GM12864 (cell line): ENCODE measurements at regions not wholly inside any gene's neighbourhood (a gene's known extent, or its start where the extent isn't known, plus 50 kb on each side); places are given as distances from the start of the nearest gene placed in this dataset.
"Not testable (repeated sequence)": the region's sequence is repeated elsewhere in the genome, so short reads cannot be mapped to it uniquely, and the experiment has no call there.

Experiments used
- DNase-seq: peaks from one replicate; pipeline ENCODE4 v3.0.0-alpha.2; 2011; ENCODE audit warnings: low read depth
- H3K4me3 ChIP-seq: 2 replicates; pipeline ENCODE4 v1.5.1; 2011; ENCODE audit warnings: mild to moderate bottlenecking, low read depth, low read length, control low read depth
- TF ChIP-seq, protein P1 (sequence below): IDR thresholded peaks from 2 replicates; pipeline ENCODE4 v1.5.1; 2011; ENCODE audit warnings: low read depth, mild to moderate bottlenecking, moderate library complexity, low read length, control low read depth, inconsistent platforms; ENCODE audit errors: missing control alignments

GRCh38 chr2:136715146-136715545 is 50.2 kb upstream of the THSD7B start:
- DNase-seq = no peak
- TF ChIP-seq, protein P1, sequence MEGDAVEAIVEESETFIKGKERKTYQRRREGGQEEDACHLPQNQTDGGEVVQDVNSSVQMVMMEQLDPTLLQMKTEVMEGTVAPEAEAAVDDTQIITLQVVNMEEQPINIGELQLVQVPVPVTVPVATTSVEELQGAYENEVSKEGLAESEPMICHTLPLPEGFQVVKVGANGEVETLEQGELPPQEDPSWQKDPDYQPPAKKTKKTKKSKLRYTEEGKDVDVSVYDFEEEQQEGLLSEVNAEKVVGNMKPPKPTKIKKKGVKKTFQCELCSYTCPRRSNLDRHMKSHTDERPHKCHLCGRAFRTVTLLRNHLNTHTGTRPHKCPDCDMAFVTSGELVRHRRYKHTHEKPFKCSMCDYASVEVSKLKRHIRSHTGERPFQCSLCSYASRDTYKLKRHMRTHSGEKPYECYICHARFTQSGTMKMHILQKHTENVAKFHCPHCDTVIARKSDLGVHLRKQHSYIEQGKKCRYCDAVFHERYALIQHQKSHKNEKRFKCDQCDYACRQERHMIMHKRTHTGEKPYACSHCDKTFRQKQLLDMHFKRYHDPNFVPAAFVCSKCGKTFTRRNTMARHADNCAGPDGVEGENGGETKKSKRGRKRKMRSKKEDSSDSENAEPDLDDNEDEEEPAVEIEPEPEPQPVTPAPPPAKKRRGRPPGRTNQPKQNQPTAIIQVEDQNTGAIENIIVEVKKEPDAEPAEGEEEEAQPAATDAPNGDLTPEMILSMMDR = no peak

DNA sequence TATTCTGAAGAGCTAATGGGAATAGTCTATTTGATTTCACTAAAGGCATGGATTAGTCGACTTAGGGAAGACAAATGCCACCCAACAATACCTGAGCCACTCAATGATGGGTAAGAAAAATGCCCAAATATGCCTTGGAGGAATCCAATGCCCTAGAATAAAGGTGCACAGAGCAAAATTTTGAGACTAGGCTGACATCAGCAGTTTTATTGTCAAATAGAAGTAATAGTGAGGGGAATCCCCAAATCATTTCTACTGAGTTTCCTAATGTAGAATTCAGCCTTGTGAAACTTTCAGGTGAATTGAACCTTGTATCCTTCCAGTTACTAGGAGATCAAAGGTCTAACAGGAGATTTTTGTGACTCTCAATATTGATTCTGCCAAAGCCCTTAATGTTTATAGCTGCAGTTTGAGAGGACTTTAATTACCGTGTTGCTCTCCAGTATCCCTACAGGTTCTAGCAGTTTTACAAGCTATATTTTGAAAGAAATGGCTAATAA is 50.8 kb upstream of the THSD7B start:
- DNase-seq = no peak
- H3K4me3 ChIP-seq = no peak overlapping the region
- TF ChIP-seq, protein P1 = no peak

More at GRCh38 chr2:136715146-136715545, 50.2 kb upstream of the THSD7B start:
- no peak overlapping the region for H3K4me3 ChIP-seq

DNA sequence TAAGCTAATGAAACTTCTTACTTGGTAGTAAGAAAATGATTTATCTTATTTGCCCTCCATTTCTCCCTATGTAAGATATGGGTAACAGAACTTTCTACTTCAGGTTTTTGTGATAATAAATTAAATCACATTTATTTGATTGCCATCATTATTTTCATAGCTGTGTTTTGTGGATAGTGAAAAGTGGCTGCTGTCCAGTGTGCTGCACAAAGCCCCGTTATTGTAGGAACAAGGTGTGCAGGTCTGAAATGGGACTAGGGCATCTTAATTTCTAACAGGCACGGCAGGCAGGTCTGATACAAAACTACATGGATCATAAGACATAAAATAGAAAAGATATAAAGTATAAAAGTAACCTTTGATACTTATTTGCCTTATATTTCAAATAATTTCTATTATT is 51.6 kb upstream of the THSD7B start:
- no peak for DNase-seq
- TF ChIP-seq, protein P1 = no peak
- H3K4me3 ChIP-seq = no peak overlapping the region

DNA sequence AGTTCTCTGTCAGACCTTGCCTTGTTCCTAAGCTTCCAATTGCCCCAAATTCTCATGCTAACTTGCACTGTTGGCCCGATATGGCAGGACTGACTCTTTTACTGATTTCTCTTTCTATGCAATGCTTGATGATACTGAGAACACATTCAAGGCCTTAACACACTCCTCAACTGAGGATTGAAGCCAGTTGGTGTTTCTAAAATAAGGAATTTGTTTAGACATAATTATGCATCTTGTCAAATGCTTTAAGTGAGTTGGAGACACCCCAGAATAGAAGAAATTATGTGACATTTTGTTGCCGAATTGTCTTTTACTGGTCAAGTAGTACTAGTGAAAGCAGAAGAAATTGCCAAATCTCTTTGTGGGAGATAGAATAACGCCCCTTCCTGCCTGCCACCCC is 60.0 kb upstream of the THSD7B start:
- DNase-seq = no peak
- H3K4me3 ChIP-seq = no peak overlapping the region
- TF ChIP-seq, protein P1 = no peak

DNA sequence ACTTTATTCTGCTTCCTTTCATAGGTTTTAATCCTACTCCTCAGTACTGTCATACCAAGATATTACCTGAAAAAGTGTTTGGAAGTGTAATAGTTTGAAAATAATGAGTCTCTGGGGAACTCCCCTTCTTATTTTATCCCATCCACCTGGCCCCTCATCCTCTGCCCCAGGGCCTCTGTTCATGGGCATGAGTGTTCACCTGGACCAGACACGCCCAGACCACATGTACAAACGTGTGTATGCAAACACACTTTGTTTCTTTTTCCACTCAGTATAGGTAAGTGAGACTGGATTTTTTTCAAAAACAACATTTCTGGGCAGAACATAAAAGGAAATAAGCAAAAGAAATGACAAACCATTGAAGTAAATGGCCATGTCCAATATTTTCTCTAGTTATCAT is 62.1 kb upstream of the THSD7B start:
- DNase-seq = no peak
- TF ChIP-seq, protein P1 = no peak
- H3K4me3 ChIP-seq = no peak overlapping the region

DNA sequence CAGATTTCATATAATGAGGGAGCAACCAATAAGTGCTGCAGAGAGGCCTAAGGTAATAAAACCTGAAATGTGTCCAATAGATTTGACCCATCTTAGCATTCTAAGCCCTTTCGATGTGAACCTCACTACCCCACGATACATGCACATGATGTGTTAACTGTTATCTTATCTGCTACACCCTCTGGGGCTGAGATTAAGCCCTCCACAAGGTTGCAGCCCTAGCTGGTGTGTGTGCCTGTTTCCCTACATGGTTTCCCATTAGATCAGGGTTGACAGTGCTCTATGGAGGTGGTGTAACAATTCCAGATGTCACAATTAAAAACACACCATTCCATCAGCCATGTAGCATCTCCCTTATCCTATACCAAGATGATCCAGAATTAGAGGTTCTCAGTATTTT is 68.9 kb upstream of the THSD7B start:
- TF ChIP-seq, protein P1 = no peak
- no peak for DNase-seq
- H3K4me3 ChIP-seq = no peak overlapping the region

DNA sequence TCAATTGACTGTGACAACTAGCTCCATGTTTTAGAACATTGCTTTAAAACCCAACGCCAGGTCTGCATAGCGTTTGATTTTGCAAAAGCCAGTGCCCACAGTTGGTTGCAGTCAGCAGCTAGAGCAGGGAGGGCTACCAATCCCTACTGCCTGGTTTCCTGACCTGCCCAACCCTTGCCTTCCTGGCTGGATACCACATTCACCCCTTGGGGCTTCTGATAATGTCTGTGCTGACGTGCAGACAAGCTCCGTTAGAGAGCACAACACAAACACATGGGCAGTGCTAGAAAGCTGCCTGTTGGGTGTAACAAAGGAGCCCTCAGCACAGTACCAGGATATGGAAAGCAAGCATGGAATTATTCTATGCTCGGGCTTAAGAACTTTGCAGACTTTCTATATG is 71.4 kb upstream of the THSD7B start:
- TF ChIP-seq, protein P1 = no peak
- DNase-seq = no peak
- H3K4me3 ChIP-seq = no peak overlapping the region

- DNase-seq = not testable (repeated sequence)
Observed at GRCh38 chr2:136680079-136680478, 85.3 kb upstream of the THSD7B start.

More at GRCh38 chr2:136680079-136680478, 85.3 kb upstream of the THSD7B start:
- H3K4me3 ChIP-seq = not testable (repeated sequence)
